B cell (primary cell): ENCODE measurements at regions not wholly inside any gene's neighbourhood (a gene's known extent, or its start where the extent isn't known, plus 50 kb on each side); places are given as distances from the start of the nearest gene placed in this dataset.
"Not testable (repeated sequence)": the region's sequence is repeated elsewhere in the genome, so short reads cannot be mapped to it uniquely, and the experiment has no call there.

Experiments
- ATAC-seq: fragments of 200-7000 bp; cut with Tn5 transposase; one replicate; pipeline ENCODE4 v1.10.0; 2021; ENCODE audit warnings: low read depth, mild to moderate bottlenecking, moderate number of reproducible peaks, moderate library complexity
- CTCF ChIA-PET: fragments of 350-600 bp; sonication (Branson Sonifier 250); formaldehyde crosslinking; loops from one replicate; lab custom pipeline; 2021; ENCODE audit warnings: antibody characterized with exemption, inconsistent platforms; lab: Charles Lee
- POLR2A ChIA-PET: fragments of 350-600 bp; sonication (Branson Sonifier 250); formaldehyde crosslinking; loops from one replicate; lab custom pipeline; 2021; ENCODE audit warnings: antibody characterized with exemption; lab: Charles Lee
- DNase-seq: peaks from one replicate; pipeline ENCODE4 v3.0.0; 2013
- H2AFZ ChIP-seq: 2 replicates; pipeline ENCODE4 v1.6.1; 2012; ENCODE audit warnings: mild to moderate bottlenecking, low read depth, low read length; ENCODE audit not compliant: insufficient read depth, poor library complexity, severe bottlenecking
- H3K27ac ChIP-seq, 2 donors: 1 replicate in 1 of 2; 2 replicates in 1 of 2; pipeline ENCODE4 v1.5.1; 2012 to 2013; ENCODE audit warnings: low read length in 2 of 2, mild to moderate bottlenecking in 2 of 2, moderate library complexity in 1 of 2
- H3K27me3 ChIP-seq, 4 experiments: fragments of 200-600 bp in 1 of 4; sonication (generic) in 1 of 4; replicated peaks in 1 of 4; 1 replicate in 2 of 4; 2 replicates in 2 of 4; pipeline versions ENCODE4 v1.6.1 to v1.7.0; 2013 to 2016; ENCODE audit warnings: low read length in 3 of 4, mild to moderate bottlenecking in 2 of 4, mixed read lengths in 1 of 4, moderate library complexity in 1 of 4; ENCODE audit not compliant: insufficient read depth in 4 of 4, control insufficient read depth in 3 of 4; ENCODE audit errors: control extremely low read depth in 1 of 4
- H3K36me3 ChIP-seq, 2 experiments: replicated peaks in 1 of 2; 1 replicate in 1 of 2; 2 replicates in 1 of 2; pipeline versions ENCODE4 v1.6.1 to v1.7.1; 2013; ENCODE audit warnings: low read length in 1 of 2; ENCODE audit not compliant: insufficient read depth in 2 of 2, control insufficient read depth in 1 of 2; ENCODE audit errors: control extremely low read depth in 1 of 2, extremely low read depth in 1 of 2
- H3K4me1 ChIP-seq, 2 donors: fragments of 200-600 bp in 1 of 2; sonication (generic) in 1 of 2; 1 replicate in 1 of 2; 2 replicates in 1 of 2; pipeline versions ENCODE4 v1.5.1 to v1.6.1; 2013 to 2017; ENCODE audit warnings: low read length in 2 of 2; ENCODE audit not compliant: control insufficient read depth in 2 of 2, insufficient read depth in 2 of 2
- H3K4me2 ChIP-seq: replicated peaks from 2 replicates; pipeline ENCODE3; 2012; ENCODE audit warnings: mild to moderate bottlenecking, low read depth, low read length; ENCODE audit not compliant: poor library complexity, severe bottlenecking
- H3K4me3 ChIP-seq, 5 experiments: fragments of 200-600 bp in 1 of 5; sonication (generic) in 1 of 5; 1 replicate in 3 of 5; 2 replicates in 2 of 5; pipeline versions ENCODE4 v1.5.1 to v1.7.0; 2011 to 2016; ENCODE audit warnings: low read length in 4 of 5, mild to moderate bottlenecking in 4 of 5, low read depth in 2 of 5, control low read depth in 1 of 5, moderate library complexity in 1 of 5; ENCODE audit not compliant: insufficient read depth in 1 of 5; ENCODE audit errors: control extremely low read depth in 1 of 5, extremely low read depth in 1 of 5
- H3K79me2 ChIP-seq: fragments of 200-600 bp; sonication (generic); one replicate; pipeline ENCODE4 v1.6.0; 2016; ENCODE audit warnings: low read length; ENCODE audit not compliant: control insufficient read depth, insufficient read depth
- H3K9ac ChIP-seq: fragments of 200-600 bp; sonication (generic); 2 replicates; pipeline ENCODE4 v1.6.1; 2017; ENCODE audit warnings: mild to moderate bottlenecking, low read length, moderate library complexity
- H3K9me3 ChIP-seq, 3 donors: one replicate each; pipeline versions ENCODE4 v1.6.1 to v1.7.1; 2013; ENCODE audit warnings: low read length in 2 of 3; ENCODE audit not compliant: control insufficient read depth in 2 of 3, insufficient read depth in 1 of 3; ENCODE audit errors: control extremely low read depth in 1 of 3
- H4K20me1 ChIP-seq: 2 replicates; pipeline ENCODE4 v1.6.0; 2012; ENCODE audit warnings: mild to moderate bottlenecking, low read length; ENCODE audit not compliant: insufficient read depth, control insufficient read depth, poor library complexity, severe bottlenecking
- H3K27ac Mint-ChIP-seq: one replicate; pipeline ENCODE4 v1.8.0; 2021; ENCODE audit warnings: mixed read lengths
- H3K27me3 Mint-ChIP-seq: one replicate; pipeline ENCODE4 v1.8.0; 2021; ENCODE audit warnings: mixed read lengths
- H3K4me1 Mint-ChIP-seq: one replicate; pipeline ENCODE4 v1.8.0; 2021; ENCODE audit warnings: mixed read lengths
- H3K4me3 Mint-ChIP-seq: one replicate; pipeline ENCODE4 v1.8.0; 2021; ENCODE audit warnings: mixed read lengths
- H3K9me3 Mint-ChIP-seq: one replicate; pipeline ENCODE4 v1.8.0; 2022; ENCODE audit warnings: mixed read lengths; ENCODE audit not compliant: insufficient read depth
- WGBS: methylation state at CpG from one replicate; pipeline ENCODE4 v1.1.5; 2013; ENCODE audit warnings: missing lambda C conversion rate; ENCODE audit not compliant: insufficient coverage; 5-methylcytosine and 5-hydroxymethylcytosine counted together
- intact Hi-C: fragments of 100-400 bp; cut with micrococcal nuclease; formaldehyde crosslinking; loops from one replicate; pipeline ENCODE4 v1.10.0; 2022

GRCh38 chr12:9471501-9471900 is 136.2 kb downstream of the KLRB1 start:
- H3K27me3 Mint-ChIP-seq, CTCF ChIA-PET, ATAC-seq: not testable (repeated sequence)

DNA sequence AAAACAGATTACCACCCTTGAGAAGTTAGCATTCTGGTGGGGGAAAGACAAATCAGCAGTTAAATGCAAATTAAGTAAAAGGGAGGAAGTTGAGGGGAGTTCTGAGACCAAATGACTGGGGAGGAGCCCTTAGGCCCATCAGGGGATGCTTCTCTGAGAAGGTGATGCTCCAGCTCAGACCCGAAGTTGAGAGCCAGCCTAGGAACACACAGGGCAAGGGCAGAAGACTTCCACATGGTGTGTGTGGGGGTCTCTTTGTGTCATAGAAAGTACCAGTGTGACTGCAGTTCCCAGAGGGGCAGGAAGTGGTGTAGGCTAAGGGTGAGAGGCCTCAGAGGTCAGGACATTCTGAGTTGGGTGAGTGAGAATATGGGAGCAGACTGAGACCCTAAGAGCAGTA is 137.3 kb downstream of the KLRB1 start:
- 33% methylated on average over 1 of the region's 1 CpG for WGBS
- H3K9me3 Mint-ChIP-seq, POLR2A ChIA-PET, intact Hi-C loops, H3K4me2 ChIP-seq, H3K27me3 Mint-ChIP-seq, H3K27ac ChIP-seq, H3K27ac Mint-ChIP-seq, H3K4me1 ChIP-seq, H3K4me3 ChIP-seq, H3K9ac ChIP-seq, H2AFZ ChIP-seq, H3K36me3 ChIP-seq, H3K9me3 ChIP-seq, H3K4me3 Mint-ChIP-seq, H3K27me3 ChIP-seq, H3K79me2 ChIP-seq, H4K20me1 ChIP-seq: not testable (repeated sequence)
- DNase-seq, result peak; percentile 40
- CTCF ChIA-PET, result interaction anchor here (1.7 kb wide), 1 partner anchor 139 kb away, joined by 12 read pairs; no protein-coding TSS in a partner anchor
- peaks cover 12% of the 10 kb centered on the region for H3K4me1 Mint-ChIP-seq
- peak; percentile 39 for ATAC-seq

More at GRCh38 chr12:9471501-9471900, 136.2 kb downstream of the KLRB1 start:
- H3K27me3 ChIP-seq, H4K20me1 ChIP-seq, POLR2A ChIA-PET, H3K9me3 Mint-ChIP-seq, DNase-seq, H3K79me2 ChIP-seq, intact Hi-C loops, H3K27ac ChIP-seq, H3K4me1 ChIP-seq, H3K27ac Mint-ChIP-seq, H3K4me2 ChIP-seq, H2AFZ ChIP-seq, H3K9ac ChIP-seq, H3K9me3 ChIP-seq, H3K36me3 ChIP-seq, H3K4me3 Mint-ChIP-seq, H3K4me3 ChIP-seq: not testable (repeated sequence)
- H3K4me1 Mint-ChIP-seq, result peaks cover 12% of the 10 kb centered on the region
- 100% methylated on average over 2 of the region's 8 CpGs for WGBS

DNA sequence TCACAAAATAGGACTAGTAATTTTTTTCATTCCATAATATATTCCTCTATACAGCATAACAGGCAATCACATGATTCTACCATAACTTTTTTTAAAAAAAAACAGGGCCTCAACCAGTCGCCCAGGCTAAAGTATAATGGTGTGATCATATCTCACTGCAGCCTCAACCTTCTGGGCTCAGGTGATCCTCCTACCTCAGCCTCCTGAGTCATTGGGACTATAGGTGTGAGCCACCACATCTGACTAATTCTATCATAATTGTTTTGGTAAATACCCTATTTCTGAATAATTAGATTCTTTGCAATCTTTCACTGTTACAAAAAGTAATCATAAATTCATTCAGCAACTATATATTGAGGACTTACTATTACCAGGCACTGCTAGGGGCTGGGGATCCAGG is 137.8 kb downstream of the KLRB1 start:
- H3K79me2 ChIP-seq, H3K4me3 Mint-ChIP-seq, H3K4me3 ChIP-seq, DNase-seq, ATAC-seq, H3K27ac Mint-ChIP-seq, H3K27ac ChIP-seq, H3K27me3 ChIP-seq, POLR2A ChIA-PET, H3K4me2 ChIP-seq, H2AFZ ChIP-seq, H3K27me3 Mint-ChIP-seq, H4K20me1 ChIP-seq, H3K9me3 Mint-ChIP-seq, intact Hi-C loops, H3K36me3 ChIP-seq, H3K9me3 ChIP-seq, H3K4me1 ChIP-seq, H3K9ac ChIP-seq: not testable (repeated sequence)
- H3K4me1 Mint-ChIP-seq, result peaks cover 12% of the 10 kb centered on the region
- CTCF ChIA-PET, result interaction anchor here (1.2 to 1.7 kb wide), 2 partner anchors 138 to 280 kb away, joined by 3 to 12 read pairs; no protein-coding TSS in a partner anchor
- no CpG with 5 or more reads among the region's 1 CpG for WGBS

DNA sequence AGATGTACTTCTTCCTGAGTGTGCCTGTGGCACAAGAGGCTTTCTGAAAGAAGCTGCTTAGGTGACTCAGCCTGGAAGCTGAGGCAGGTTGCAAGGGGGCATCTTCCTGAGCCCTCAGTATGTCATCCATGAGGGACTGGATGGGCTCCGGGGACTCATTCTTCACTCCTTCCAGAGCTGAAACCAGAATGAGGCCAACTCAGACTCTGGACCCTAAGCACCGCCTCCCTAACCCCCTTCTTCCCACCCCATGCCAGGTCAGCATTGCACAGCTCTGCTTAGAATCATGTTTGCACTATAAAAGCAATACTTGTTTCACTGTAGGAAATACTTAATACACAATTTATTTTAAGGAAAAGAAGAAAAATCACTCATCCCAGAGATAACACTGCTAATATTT is 138.3 kb downstream of the KLRB1 start:
- H3K27ac ChIP-seq, H3K79me2 ChIP-seq, POLR2A ChIA-PET, H3K4me3 Mint-ChIP-seq, H3K9me3 ChIP-seq, H3K9ac ChIP-seq, intact Hi-C loops, H3K4me3 ChIP-seq, H2AFZ ChIP-seq, H4K20me1 ChIP-seq, H3K36me3 ChIP-seq, H3K27ac Mint-ChIP-seq, DNase-seq, H3K9me3 Mint-ChIP-seq, H3K27me3 ChIP-seq, H3K4me1 ChIP-seq, H3K4me2 ChIP-seq, H3K27me3 Mint-ChIP-seq, ATAC-seq: not testable (repeated sequence)
- H3K4me1 Mint-ChIP-seq, result peaks cover 12% of the 10 kb centered on the region
- CTCF ChIA-PET, result interaction anchor here (0.6 to 1.7 kb wide), 5 partner anchors 20 to 328 kb away, joined by 3 to 12 read pairs (median 3); no protein-coding TSS in a partner anchor
- WGBS, result 80% methylated on average over 1 of the region's 2 CpGs
